HG03442 (cell line): ENCODE measurements at regions not wholly inside any gene's neighbourhood (a gene's known extent, or its start where the extent isn't known, plus 50 kb on each side); places are given as distances from the start of the nearest gene placed in this dataset.

Source experiments
- ATAC-seq: cut with Tn5 transposase; IDR thresholded peaks from one replicate; pipeline ENCODE4 v1.9.1; 2021; ENCODE audit warnings: mild to moderate bottlenecking, moderate library complexity; ENCODE audit not compliant: unreplicated experiment

DNA sequence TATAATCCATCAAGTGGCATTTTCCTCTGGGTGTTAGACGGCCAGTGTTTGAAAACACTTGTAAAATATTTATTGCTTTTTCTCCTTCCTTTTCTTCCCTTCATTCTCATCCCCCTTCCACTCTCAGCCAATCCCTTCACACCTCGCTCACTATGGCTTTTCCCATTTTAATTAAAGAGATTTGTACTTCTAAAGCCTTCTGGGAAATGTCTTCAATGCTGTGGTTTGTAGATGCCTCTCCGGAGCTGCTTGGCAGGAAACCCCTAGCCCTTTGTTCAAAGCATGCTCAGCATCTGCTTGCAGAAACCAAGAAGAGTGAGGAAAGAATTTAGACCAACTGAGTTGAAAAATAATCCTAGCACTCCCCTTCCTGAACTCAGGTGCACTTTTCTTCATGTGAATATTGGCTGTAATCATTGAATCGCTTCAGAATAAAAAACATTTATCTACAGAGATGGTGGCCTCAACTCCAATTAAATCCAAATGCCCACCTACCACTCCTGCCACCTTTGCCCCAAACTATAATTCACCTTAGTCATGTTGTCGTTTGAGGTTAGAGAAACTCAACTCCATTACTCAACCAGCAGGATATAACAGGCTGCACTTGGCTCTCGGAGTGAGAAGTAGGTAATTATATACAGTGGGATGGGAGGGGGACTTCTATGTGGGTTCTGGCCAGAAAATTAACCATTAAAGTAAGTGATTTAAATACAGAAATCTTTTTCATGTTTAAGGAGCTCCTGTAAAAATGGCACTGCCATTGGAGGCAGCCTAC, 659.4 kb upstream of the CAMK1G start:
- no peak for ATAC-seq

DNA sequence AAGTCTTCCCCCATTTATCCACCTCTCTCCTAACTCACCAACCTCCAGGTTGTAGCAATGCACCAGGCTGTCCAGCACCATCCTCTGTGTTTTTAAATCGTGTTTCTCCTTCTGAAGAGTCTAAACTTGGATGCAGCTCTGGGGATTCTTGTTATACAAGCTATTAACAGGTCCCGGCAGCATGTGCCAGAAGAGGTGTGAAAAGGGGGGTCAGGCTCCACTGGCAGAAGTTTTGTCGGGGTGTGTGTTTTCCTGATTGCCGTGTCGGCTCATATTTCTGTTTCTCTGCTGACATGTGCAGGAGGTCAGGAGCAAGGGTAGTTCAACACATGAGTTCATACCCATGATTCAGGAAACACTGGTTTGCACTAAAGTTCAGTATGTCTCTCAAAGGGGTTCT, 658.6 kb upstream of the CAMK1G start:
- ATAC-seq, result no peak

DNA sequence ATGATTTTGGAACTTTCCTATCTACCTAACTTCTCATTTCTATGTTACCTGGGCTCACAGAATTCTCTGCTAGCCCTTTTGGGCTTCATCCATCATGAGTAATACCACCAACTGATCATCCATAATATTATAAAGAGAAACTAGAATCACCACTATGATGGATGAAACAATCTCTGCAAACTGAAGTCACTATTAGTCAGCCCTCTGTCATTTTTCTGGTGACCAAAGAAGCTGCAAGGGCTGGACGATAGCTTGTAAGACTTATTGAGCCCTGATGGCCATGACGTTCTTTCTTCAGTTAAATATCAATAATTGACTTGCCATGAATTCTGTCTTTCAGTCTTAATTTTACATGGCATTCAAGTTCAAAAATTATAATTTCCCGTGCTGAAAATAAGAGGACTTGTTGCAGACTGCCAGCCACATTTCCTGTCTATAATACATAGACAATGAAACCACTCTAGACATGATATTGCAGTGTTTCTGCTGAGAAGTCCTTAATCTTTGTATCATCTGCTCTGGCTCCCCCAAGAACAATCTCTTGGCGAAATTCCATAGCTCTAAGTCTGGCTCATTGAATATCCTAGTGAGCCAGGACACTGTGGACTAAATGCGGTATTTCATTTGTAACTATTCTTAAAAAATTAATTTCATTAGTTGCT, 655.0 kb upstream of the CAMK1G start:
- ATAC-seq, result no peak

DNA sequence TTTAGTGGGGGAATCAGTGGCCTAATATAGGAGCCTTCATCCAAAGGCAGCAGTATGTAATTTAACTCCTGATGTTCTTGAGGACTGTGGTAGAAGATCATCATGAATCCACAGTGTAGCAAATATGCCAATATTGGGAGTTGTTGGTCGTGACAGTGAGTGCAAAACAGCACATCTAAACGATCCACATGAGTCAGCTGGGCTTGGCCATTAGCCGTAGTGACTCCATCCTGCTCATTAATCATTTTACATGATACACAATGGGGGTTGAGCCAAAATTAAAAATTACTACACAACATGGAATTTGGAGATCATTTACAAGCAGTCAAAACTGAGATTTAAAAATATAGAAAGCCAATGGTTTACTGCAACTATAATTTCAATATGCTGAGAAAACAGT, 653.9 kb upstream of the CAMK1G start:
- ATAC-seq, result no peak

DNA sequence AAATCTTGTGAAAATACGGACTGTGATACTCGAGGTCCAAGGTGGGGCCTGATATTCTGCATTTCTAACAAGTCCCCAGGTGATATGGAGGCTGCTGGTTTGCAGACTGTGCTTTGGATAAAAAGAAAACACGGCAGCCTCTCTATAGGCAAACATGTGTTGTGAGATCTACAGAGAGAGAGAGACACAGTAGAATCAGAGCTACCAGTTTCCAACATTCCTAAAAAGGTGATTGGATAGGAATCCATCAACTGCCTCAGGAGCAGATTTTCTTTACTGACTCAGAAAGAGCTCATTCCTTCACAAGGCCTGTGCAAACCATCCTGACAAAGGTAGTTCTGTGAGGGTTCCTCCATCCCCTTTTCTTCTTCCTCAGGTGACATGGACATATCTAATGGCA, 651.6 kb upstream of the CAMK1G start:
- no peak for ATAC-seq

DNA sequence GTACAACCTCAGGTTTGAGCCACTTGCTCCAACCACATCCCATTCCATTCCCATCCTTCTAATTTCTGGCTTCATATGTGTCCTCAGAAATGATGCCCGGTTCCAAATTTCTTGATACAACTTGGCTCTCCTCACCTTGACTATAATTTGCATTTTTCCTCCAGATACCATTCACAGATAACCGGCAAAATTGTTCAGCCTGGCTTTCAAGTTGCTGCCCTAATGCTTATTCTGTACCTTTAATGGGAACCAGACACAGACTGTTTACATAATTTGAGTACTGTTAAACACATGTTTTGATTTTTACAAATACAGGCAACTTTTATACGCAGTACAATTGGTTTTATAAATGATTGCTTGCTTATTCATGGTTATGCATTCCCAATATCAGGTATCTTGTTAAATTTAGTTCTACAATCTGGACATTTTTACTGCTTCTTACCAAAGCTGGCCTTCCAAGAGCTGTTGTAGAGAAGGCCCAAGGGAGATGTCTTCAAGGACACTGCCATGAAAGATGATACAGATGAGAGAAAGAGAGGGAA, 649.5 kb upstream of the CAMK1G start:
- no peak for ATAC-seq

DNA sequence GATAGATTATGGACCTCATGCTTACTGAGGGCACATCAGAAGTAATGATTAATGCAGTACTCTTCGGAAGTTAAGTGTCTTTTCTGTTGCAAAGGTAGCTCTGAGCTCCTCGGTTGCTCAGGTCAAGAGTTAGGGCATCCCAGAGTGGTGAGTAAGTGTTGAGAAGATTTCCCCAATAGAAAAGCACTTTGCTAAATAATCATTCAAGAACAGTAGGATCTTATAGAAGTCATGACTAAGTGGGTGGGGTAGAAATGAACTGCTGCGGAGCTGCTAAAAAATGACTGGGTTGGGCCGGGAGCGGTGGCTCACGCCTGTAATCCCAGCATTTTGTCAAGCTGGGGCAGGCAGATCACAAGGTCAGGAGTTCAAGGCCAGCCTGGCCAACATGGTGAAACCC, 648.6 kb upstream of the CAMK1G start:
- no peak for ATAC-seq

DNA sequence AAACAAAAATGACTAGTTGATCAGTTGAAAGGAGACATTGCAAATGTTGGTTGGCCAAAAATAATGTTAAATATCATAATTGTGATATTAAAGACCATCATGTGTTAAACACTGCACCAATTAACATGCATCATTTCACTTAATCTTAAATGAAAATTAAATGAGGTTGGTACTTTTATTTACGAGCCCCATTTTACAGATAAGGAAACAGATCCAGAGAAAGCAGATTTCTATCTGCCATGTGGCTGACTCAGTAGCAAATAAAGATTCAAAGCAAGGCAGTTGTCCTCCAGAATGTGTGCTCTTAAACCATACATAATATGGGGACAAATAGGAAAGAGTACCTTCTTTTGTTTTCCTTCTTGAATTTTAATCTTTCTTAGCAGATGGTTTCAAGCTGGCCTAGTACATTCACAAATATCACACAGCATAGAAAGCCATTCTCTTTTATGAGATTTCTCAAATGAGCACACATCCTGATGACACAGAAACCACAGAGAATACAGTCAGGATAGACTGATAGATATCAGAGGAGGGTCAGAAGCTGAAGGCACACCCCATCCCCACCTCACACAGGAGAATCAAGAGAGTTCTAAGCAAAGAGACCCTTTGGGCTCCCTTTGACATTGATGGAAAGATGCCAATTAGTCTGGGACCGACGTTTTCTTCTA, 647.9 kb upstream of the CAMK1G start:
- ATAC-seq, result no peak

DNA sequence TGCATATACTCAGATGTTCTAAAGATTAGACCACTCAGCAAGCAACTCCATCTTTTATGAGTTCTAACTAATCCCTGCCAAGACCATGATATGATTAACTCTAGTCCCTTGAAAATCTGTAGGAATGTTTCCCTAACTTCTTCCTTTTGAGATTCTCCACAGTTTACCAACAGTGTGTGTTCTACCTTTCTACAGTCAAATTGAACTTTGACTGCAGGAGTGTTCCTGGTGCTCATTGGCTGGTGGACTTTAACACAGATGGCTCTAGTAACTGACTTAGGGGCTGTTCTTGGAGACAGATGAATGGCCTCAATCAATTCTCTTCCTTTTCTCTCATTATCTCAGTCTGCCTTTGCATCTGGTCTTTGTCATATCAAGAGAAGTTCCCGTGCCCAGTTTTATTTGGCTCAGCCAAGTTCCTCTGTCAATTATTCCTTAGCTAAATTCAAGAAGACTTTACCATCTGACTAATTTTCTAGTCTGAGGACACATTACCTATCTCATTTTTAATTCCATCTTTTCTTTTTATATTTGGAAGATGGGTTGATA, 643.9 kb upstream of the CAMK1G start:
- no peak for ATAC-seq

DNA sequence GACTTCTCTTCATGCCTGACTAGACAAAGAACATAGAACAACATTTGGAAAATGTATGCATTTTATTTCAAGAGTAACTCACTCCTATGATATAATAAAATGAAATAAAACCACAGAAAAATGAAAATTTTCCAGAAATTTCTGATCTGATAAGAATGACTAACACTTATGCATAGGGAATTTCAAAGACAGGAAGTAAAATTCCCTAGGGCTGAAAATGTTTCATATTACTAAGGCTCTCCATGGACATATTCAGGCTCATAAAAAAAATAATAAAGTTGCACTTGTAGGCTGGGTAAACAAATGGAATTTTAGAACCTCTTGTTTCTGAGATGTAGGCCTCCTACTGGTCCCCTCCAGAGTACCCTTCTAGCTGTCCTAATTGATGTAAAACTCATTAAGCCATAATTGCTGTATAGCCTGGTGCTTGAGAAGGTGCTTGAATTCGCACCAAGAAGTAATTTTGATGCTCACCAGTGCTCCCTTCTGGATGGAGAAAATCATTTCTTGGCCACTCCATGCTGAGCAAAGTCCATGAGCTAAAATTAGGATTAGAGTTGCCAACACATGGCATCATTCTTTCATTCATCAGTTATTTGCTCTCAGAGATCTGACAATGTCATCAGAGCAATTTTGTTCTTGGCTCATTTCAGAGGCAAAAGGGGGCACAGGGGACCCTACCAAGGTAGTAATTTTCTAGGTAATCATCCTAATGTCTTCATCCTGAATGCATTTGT, 641.0 kb upstream of the CAMK1G start:
- no peak for ATAC-seq

DNA sequence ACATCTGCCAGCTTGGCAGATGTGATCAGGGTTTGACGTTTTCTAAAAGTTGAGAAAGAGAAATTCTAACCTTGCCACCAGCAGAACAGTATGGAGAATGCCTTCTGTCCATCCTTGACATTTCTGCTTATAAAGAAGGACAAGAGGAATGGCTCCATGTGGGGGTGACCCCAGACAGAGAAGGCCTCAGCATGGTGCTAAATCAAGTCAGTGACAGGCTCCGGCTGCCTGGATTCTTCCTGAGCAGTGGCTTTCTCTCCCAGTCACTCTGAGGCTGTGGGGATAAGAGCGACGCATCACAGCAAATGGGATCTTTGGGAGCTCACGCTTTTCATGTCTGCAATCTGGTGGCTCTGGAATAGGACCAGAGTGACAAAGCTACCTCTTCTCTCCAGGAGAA, 640.2 kb upstream of the CAMK1G start:
- no peak for ATAC-seq

DNA sequence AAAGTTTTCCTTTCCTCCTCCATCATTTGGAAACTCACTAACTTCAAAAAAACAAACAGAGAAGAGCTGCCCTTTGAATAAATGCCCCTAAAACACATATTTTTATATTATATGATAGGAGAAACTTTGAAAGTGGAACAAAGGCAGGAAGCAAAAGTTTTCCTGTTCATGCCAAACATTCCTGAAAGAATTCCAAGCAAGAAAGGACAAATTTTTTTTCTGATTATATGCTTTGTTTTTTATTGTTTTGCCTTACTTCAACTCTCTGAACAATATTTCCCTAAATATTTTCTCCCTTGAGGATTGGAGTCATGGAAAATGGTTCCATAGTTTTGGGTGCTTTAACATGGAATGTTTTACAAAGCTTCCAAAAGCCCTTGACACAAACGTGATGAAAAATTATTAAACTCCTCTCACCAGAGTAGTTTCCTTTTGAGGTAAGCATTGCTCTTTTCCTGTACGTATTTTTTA, 638.5 kb upstream of the CAMK1G start:
- ATAC-seq, result no peak

DNA sequence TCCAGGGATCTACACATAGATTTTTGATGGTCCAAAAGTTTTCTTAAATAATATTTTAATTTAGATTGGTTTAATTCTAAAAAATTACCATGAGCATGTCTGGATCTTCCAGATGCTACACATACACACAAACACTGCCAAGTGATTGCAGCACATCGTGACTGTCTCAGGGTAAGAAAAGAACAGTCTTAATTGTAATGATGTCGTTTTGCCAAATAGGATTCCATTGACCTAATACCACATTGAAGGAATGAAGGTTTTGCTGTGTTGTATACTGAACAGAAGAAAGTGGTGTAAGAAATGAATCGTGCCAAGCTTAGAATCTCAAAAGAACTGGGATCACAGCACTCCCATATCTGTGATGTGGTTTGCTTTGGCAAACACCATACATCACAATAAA, 633.3 kb upstream of the CAMK1G start:
- ATAC-seq, result no peak

DNA sequence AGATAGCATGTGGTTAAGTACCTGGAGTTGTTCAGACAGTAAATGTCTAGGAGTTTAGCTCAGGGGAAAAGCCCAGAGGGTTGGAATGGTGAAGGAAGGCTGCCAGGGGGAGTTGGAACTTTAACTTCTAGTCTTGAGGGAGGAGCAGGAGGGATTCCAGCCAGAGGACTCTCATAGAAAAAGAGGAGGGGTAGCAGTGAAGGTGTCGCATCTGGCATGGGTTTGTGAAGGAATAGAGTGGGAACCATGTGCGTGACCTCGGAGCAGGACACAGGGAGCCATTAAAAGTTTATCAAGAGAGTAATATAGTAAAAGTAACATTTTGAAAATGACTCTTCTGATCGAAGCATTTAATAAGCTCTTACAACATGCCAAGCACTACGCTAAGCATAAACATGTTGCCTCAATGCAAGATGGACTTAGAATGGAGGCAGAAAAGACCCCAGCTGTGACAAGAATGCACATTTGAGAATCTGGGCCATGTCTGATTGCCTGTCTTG, 632.4 kb upstream of the CAMK1G start:
- no peak for ATAC-seq

DNA sequence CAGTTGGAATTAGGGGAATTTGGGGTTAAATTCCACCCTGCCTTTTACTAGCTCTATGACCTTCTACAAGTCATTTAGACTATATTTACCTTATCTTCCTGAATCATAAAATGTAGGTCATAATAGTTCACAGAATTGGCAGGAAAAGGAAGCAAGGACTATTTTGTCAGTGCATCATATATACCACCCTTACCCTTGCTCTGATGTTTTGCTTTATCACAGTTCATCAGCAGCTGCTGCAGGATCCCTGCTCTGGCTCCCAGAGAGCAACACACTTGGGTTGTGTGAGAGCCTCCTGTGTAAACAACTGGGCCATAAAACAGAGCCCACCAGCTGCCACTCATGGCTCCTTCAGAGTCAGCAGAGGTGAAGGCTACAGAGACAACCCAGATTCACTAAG, 631.6 kb upstream of the CAMK1G start:
- ATAC-seq, result no peak

DNA sequence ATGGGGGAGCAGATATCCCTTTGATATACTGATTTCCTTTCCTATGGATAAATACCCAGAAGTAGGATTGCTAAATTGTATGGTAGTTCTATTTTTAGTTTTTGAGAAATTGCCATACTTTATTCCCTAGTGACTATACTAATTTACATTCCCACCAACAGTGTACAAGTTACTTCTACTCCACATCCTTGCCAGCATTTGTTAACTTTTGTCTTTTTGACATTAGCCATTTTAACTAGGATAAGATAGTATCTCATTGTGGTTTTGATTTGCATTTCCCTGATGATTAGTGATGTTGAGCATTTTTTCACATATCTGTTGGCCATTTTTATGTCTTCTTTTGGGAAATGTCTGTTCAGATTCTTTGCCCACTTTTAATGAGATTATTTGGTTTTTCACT, 620.6 kb upstream of the CAMK1G start:
- ATAC-seq, result no peak

DNA sequence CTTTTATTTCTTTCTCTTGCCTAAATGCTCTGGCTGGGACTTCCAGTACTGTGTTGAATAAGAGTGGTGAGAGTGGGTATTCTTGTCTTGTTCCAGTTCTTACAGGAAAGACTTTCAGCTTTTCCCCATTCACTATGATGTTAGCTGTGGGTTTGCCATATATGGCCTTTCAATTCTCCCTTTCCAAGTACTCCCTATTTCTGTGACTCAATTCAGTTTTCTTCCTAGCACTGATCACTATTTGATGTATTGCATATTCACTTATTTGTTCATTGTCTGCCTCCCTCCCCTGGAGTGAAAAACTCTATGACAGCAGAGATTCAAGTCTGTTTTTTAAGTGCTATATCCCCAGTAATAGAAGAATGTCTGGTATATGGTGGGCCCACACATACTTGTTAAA, 618.2 kb upstream of the CAMK1G start:
- ATAC-seq, result no peak

DNA sequence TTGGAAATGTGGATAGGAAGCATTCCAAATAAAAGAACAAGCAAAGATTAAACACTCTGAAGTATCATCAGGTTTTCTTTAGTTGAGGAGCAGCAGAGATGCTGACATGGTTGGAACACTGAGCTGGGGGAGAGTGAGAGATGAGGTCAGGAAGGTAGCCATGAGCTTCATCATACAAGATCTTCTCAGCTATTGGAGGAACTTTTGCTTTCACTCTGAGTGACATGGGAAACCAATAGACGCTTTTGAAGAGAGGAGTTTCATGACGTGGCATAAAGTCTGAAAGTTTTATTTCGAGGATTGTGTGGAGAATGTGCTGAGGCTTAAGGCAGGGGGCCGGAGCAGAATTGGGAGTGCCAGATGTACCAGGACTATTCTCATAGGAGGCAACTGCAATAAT, 616.2 kb upstream of the CAMK1G start:
- ATAC-seq, result no peak

DNA sequence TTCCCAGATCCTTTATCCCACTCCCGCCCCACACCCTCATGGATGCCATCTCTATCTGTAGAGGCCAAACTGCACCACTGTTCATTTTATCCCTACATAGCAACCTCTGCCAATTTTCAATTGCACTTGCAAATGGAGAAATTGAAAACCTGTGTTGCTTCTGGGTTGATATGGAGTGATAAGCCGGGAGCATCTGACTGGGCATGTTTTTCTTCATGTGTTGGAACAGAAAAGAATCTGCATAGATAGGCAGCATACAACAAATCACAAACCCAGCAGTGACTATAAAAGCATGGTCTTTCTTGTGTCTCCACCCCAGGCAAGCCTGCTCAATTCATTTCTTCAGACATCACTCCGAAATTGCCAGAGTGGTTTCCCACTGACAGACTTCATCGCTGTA, 608.8 kb upstream of the CAMK1G start:
- ATAC-seq, result no peak

DNA sequence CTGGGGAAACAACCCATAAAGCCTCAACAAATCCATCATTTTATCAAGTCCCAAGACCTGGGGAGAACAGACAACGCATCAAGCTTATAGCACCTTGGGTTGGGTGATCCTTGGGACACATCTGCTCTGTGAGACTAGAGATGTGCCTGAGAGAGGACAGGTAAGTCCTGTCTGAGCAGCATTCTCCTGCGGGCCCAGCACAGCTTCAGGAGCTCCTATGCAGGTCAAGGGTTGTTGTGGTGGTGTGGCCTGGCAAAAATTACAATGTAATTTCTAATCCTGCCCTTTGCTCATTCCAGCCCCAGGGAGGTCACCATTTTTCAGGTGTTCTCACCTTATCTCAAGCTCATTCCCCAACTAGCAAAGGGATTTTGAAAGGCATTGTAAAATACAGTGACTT, 608.1 kb upstream of the CAMK1G start:
- no peak for ATAC-seq

DNA sequence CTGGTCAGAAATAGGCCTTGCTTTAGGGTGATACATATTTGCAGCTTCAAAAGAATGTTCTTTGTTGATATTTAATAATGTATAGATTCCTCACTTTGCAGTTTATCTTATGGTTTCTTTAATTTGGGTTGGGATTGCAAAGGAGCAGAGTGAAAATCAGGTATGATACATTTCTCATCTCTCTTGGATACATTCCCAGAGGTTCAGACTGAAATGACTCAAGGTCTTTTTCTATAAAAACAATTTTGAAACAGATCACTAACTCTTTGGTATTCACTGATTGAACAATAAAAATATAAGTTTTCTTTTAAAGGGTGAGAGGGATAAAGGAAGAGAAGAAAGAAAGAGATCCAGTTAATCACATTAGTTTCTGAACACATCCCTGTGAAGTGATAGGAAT, 606.5 kb upstream of the CAMK1G start:
- no peak for ATAC-seq
